Esophagus squamous epithelium (tissue), 5 donors: ENCODE measurements at regions not wholly inside any gene's neighbourhood (a gene's known extent, or its start where the extent isn't known, plus 50 kb on each side); places are given as distances from the start of the nearest gene placed in this dataset.

Source experiments
- DNase-seq: peaks from one replicate; lab custom pipeline; 2025; lab: John Stamatoyannopoulos, UW
- H3K27ac ChIP-seq, 4 donors: fragments of 200-600 bp; sonication (generic); one replicate each; pipeline ENCODE4 v1.5.1; 2016 to 2019; ENCODE audit warnings: mild to moderate bottlenecking in 1 of 4
- H3K27me3 ChIP-seq, 4 donors: fragments of 200-600 bp; sonication (generic); 1 replicate in 3 of 4; 2 replicates in 1 of 4; pipeline versions ENCODE4 v1.5.1 to v1.6.0; 2017 to 2021; ENCODE audit warnings: antibody characterized with exemption in 1 of 4
- H3K36me3 ChIP-seq, 3 donors: fragments of 200-600 bp; sonication (generic); one replicate each; pipeline ENCODE4 v1.5.1; 2016 to 2019
- H3K4me1 ChIP-seq, 3 donors: fragments of 200-600 bp; sonication (generic); one replicate each; pipeline ENCODE4 v1.5.1; 2017 to 2019
- H3K4me3 ChIP-seq, 4 donors: fragments of 200-600 bp; sonication (generic); 1 replicate in 3 of 4; 2 replicates in 1 of 4; pipeline ENCODE4 v1.5.1; 2016 to 2019; ENCODE audit warnings: mild to moderate bottlenecking in 2 of 4, moderate library complexity in 1 of 4
- H3K9me3 ChIP-seq, 3 donors: fragments of 200-600 bp; sonication (generic); one replicate each; pipeline ENCODE4 v1.5.1; 2016 to 2019
- CTCF ChIP-seq, 6 experiments: fragments of 450-650 bp in 4 of 6; fragments of 200-600 bp in 2 of 6; sonication (generic) in 2 of 6; IDR thresholded peaks; one replicate each; pipeline ENCODE4 v1.5.1; 2016 to 2019; ENCODE audit warnings: antibody characterized with exemption in 6 of 6, mild to moderate bottlenecking in 4 of 6, moderate library complexity in 4 of 6
- POLR2A ChIP-seq, 4 donors: fragments of 450-650 bp; IDR thresholded peaks; one replicate each; pipeline ENCODE4 v1.6.1; 2017; ENCODE audit warnings: antibody characterized with exemption in 4 of 4, mild to moderate bottlenecking in 4 of 4, moderate library complexity in 3 of 4
- WGBS, 2 donors: methylation state at CpG; one replicate each; pipeline ENCODE4 v1.1.5; 2018; 5-methylcytosine and 5-hydroxymethylcytosine counted together
- intact Hi-C: fragments of 100-400 bp; cut with DNase I; formaldehyde crosslinking; loops from one replicate; pipeline ENCODE4 v1.15.0; 2022
- donor health status: DM: yes; HTN: yes; CAD: no.

DNA sequence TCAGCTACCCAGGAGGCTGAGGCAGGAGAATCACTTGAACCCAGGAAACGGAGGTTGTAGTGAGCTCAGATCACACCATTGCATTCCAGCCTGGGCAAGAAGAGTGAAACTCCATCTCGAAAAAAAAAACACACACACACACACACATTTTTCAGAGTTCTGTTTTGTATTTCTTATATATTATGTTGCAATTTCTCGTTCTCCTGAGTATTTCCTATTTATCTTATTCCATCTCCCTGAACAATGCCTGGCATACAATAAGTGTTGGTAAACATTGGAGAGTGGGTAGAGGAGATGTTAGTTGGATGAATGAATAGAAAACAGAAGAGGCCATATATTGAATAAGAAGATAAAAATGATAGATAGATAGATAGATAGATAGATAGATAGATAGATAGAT is 167.8 kb upstream of the CDH5 start:
- no peaks in the 10 kb centered on the region for H3K4me1 ChIP-seq
- H3K36me3 ChIP-seq, result no peaks in the 10 kb centered on the region
- DNase-seq, result no peak
- no peak overlapping the region for H3K4me3 ChIP-seq
- WGBS, 2 donors, result 47 to 75% methylated on average over 3 of the region's 3 CpGs
- no peak for TF ChIP-seq POLR2A (IDR thresholded peaks at IDR 0.05)
- TF ChIP-seq CTCF (IDR thresholded peaks at IDR 0.05), result no peak
- intact Hi-C loops, result no loop called here
- no peak overlapping the region for H3K27ac ChIP-seq
- H3K27me3 ChIP-seq, result no peaks in the 10 kb centered on the region
- H3K9me3 ChIP-seq, result no peaks in the 10 kb centered on the region

GRCh38 chr16:66197668-66198278 is 168.7 kb upstream of the CDH5 start:
- Histone ChIP-seq H3K27me3 (no peaks in the 10 kb centered on the region), H3K4me3 (no peak overlapping the region), H3K27ac (no peak overlapping the region), H3K9me3 (no peaks in the 10 kb centered on the region), H3K36me3 (no peaks in the 10 kb centered on the region), H3K4me1 (no peaks in the 10 kb centered on the region)
- TF ChIP-seq CTCF (IDR thresholded peaks at IDR 0.05), result no peak
- WGBS, 2 donors, result 72 to 77% methylated on average over 3 to 4 of the region's 4 CpGs
- no peak for DNase-seq
- intact Hi-C loops, result no loop called here

GRCh38 chr16:66196770-66197169 is 169.7 kb upstream of the CDH5 start:
- Histone ChIP-seq H3K36me3 (no peaks in the 10 kb centered on the region), H3K27ac (no peak overlapping the region), H3K4me3 (no peak overlapping the region), H3K9me3 (no peaks in the 10 kb centered on the region), H3K27me3 (no peaks in the 10 kb centered on the region), H3K4me1 (no peaks in the 10 kb centered on the region)
- TF ChIP-seq CTCF (IDR thresholded peaks at IDR 0.05), result no peak
- no peak for TF ChIP-seq POLR2A (IDR thresholded peaks at IDR 0.05)
- WGBS, 2 donors, result 75 to 82% methylated on average over 2 of the region's 3 CpGs
- intact Hi-C loops, result no loop called here
- no peak for DNase-seq

DNA sequence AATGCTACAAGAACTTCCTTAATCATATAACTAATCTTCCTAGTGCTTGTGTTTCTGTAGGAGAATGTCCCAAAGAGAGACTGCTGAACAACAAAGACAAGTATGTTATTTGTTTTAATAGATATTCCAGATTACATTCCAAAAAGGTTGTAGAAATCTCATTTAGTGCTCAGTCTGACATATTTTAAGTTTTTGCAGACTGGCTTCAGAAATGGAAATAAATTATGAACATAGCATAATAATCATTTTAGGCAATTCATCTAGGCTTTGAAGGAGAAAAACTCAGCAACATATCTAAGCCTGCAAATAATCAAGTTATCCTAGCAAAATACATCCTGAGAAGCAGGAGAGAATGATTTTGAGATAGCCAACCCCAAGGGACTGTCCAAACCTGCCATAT is 171.6 kb upstream of the CDH5 start:
- Histone ChIP-seq H3K4me1 (peaks cover 0 to 7% (median 3%) of the 10 kb centered on the region in 3 donors), H3K36me3 (no peaks in the 10 kb centered on the region), H3K4me3 (no peak overlapping the region), H3K27me3 (no peaks in the 10 kb centered on the region), H3K9me3 (no peaks in the 10 kb centered on the region), H3K27ac (no peak overlapping the region)
- intact Hi-C loops, result no loop called here
- TF ChIP-seq POLR2A (IDR thresholded peaks at IDR 0.05) (no peak), CTCF (IDR thresholded peaks at IDR 0.05) (no peak)
- no peak for DNase-seq

DNA sequence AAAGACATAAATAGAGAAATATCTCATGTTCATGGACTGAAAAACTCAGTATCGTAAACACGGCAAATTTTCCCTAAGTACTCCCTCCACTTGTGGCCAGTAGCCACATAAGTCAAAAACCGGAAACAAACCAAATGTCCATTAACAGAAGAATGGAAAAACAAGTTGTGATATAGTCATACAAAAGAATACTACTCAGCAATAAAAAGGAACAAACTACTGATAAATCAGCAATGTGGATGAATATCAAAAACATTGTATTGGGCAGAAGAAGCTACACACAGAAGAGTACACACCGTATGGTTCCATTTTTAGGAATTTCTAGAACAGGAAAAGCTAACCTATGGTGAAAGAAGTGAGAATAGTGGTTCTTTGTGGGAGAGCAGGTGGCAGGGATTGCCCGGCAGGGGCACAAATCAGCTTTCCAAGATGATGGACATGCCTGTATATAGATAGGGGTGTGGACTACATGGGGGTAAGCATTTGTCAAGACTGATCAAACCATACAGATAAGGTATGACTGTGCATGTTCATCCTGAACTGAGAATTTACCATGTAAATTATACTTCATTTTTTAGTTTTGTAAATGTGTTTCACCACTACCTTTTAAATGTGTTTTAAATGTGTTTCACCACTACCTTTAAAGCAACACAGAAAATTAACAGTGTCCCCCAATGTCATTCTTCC is 172.8 kb upstream of the CDH5 start:
- intact Hi-C loops, result no loop called here
- DNase-seq, result no peak
- Histone ChIP-seq H3K27me3 (no peaks in the 10 kb centered on the region), H3K4me1 (peaks cover 0 to 19% (median 11%) of the 10 kb centered on the region in 3 donors), H3K9me3 (no peaks in the 10 kb centered on the region), H3K27ac (no peak overlapping the region), H3K36me3 (no peaks in the 10 kb centered on the region), H3K4me3 (no peak overlapping the region)
- TF ChIP-seq POLR2A (IDR thresholded peaks at IDR 0.05) (no peak), CTCF (IDR thresholded peaks at IDR 0.05) (no peak)
- 79 to 86% methylated on average over 5 of the region's 5 CpGs for WGBS, 2 donors
